Left colon (tissue), 2 donors: ENCODE measurements at regions not wholly inside any gene's neighbourhood (a gene's known extent, or its start where the extent isn't known, plus 50 kb on each side); places are given as distances from the start of the nearest gene placed in this dataset.
"Not testable (repeated sequence)": the region's sequence is repeated elsewhere in the genome, so short reads cannot be mapped to it uniquely, and the experiment has no call there.

Source experiments
- ATAC-seq: fragments of 200-7000 bp; cut with Tn5 transposase; one replicate; pipeline ENCODE4 v1.9.1; 2020; ENCODE audit warnings: mild to moderate bottlenecking, moderate library complexity
- DNase-seq, 2 donors: peaks; one replicate each; pipeline ENCODE4 v3.0.0-alpha.2; 2020
- intact Hi-C, 2 donors: fragments of 100-400 bp; cut with DNase I in 1 of 2; cut with micrococcal nuclease in 1 of 2; formaldehyde crosslinking; loops; one replicate each; pipeline versions ENCODE4 v1.11.2 to v1.14.0; 2022; cut with DNase I, micrococcal nuclease
- donor health status: DM: no; HTN: no; CAD: no.
- donor health status: DM: yes; HTN: yes; CAD: no.

- DNase-seq (no peak), ATAC-seq (no peak)
- intact Hi-C loops, result no loop called here
These were observed 52.2 kb upstream of the PRL start for GRCh38 chr6:22349051-22349450.

- intact Hi-C loops, result no loop called here
- no peak for DNase-seq
- ATAC-seq, result no peak
These were observed 52.7 kb upstream of the PRL start for GRCh38 chr6:22349528-22349927.

GRCh38 chr6:22350109-22350508 lies 53.3 kb upstream of the PRL start:
- no peak for ATAC-seq
- intact Hi-C loops, result no loop called here

GRCh38 chr6:22353101-22353500 lies 56.3 kb upstream of the PRL start:
- ATAC-seq, result no peak
- intact Hi-C loops, result no loop called here
- DNase-seq, result no peak

More at GRCh38 chr6:22350109-22350508, 53.3 kb upstream of the PRL start:
- no peak for DNase-seq

GRCh38 chr6:22356362-22356940 lies 59.6 kb upstream of the PRL start:
- ATAC-seq, result no peak

GRCh38 chr6:22357724-22358189 lies 60.9 kb upstream of the PRL start:
- intact Hi-C loops, result no loop called here
- no peak for ATAC-seq

More at GRCh38 chr6:22356362-22356940, 59.6 kb upstream of the PRL start:
- intact Hi-C loops, result no loop called here
- DNase-seq, result no peak

GRCh38 chr6:22361576-22361975 lies 64.7 kb upstream of the PRL start:
- intact Hi-C loops, result no loop called here
- ATAC-seq (no peak), DNase-seq (no peak)

More at GRCh38 chr6:22357724-22358189, 60.9 kb upstream of the PRL start:
- DNase-seq, result no peak

- no peak for DNase-seq
- intact Hi-C loops, result no loop called here
- ATAC-seq, result no peak
These were observed 65.5 kb upstream of the PRL start for GRCh38 chr6:22362361-22362760.

GRCh38 chr6:22363166-22363713 lies 66.4 kb upstream of the PRL start:
- DNase-seq (no peak), ATAC-seq (no peak)
- intact Hi-C loops, result no loop called here

GRCh38 chr6:22363714-22364239 lies 66.9 kb upstream of the PRL start:
- intact Hi-C loops, result no loop called here
- ATAC-seq (no peak), DNase-seq (no peak)

GRCh38 chr6:22364306-22364705 lies 67.5 kb upstream of the PRL start:
- DNase-seq, result no peak
- intact Hi-C loops, result no loop called here
- ATAC-seq, result no peak

GRCh38 chr6:22366214-22366613 lies 69.4 kb upstream of the PRL start:
- no peak for DNase-seq
- no peak for ATAC-seq
- intact Hi-C loops, result no loop called here

- intact Hi-C loops, result no loop called here
- no peak for DNase-seq
- no peak for ATAC-seq
These were observed 70.5 kb upstream of the PRL start for GRCh38 chr6:22367346-22367745.

- intact Hi-C loops, result no loop called here
- no peak for DNase-seq
- no peak for ATAC-seq
These were observed 72.0 kb upstream of the PRL start for GRCh38 chr6:22368794-22369193.

GRCh38 chr6:22372922-22373321 lies 76.1 kb upstream of the PRL start:
- DNase-seq (no peak), ATAC-seq (no peak)
- intact Hi-C loops, result no loop called here

- ATAC-seq, DNase-seq, intact Hi-C loops: not testable (repeated sequence)
These were observed 78.1 kb upstream of the PRL start for GRCh38 chr6:22374950-22375349.

- ATAC-seq, intact Hi-C loops, DNase-seq: not testable (repeated sequence)
These were observed 79.5 kb upstream of the PRL start for GRCh38 chr6:22376293-22376692.

- DNase-seq, ATAC-seq, intact Hi-C loops: not testable (repeated sequence)
These were observed 81.7 kb upstream of the PRL start for GRCh38 chr6:22378536-22378935.

GRCh38 chr6:22380236-22380635 lies 83.4 kb upstream of the PRL start:
- intact Hi-C loops, result no loop called here
- ATAC-seq, result no peak
- no peak for DNase-seq

GRCh38 chr6:22381845-22382544 lies 85.2 kb upstream of the PRL start:
- no peak for DNase-seq
- intact Hi-C loops, result no loop called here
- ATAC-seq, result no peak
